HG02642 (cell line): ENCODE measurements at regions not wholly inside any gene's neighbourhood (a gene's known extent, or its start where the extent isn't known, plus 50 kb on each side); places are given as distances from the start of the nearest gene placed in this dataset.
"Not testable (repeated sequence)": the region's sequence is repeated elsewhere in the genome, so short reads cannot be mapped to it uniquely, and the experiment has no call there.

ENCODE experiments used
- ATAC-seq: cut with Tn5 transposase; IDR thresholded peaks from one replicate; pipeline ENCODE4 v1.9.1; 2021; ENCODE audit warnings: mild to moderate bottlenecking; ENCODE audit not compliant: unreplicated experiment, poor library complexity

DNA sequence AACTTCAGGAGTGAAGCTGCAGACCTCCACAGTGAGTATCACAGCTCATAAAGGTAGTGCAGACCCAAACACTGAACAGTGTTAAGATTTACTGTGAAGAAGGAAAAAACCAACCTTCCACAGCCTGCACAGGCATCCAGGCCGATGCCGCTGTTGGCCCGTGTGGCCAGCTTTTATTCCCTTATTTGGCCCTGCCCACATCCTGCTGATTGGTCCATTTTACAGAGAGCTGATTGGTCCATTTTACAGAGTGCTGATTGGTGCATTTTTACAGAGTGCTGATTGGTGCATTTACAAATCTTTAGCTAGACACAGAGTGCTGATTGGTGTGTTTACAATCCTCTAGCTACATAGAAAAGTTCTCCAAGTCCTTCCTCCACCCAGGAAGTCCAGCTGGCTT is 49.9 kb upstream of the CHD2 start:
- not testable (repeated sequence) for ATAC-seq
